HG02981 (cell line): ENCODE measurements at regions not wholly inside any gene's neighbourhood (a gene's known extent, or its start where the extent isn't known, plus 50 kb on each side); places are given as distances from the start of the nearest gene placed in this dataset.

ENCODE experiments used
- ATAC-seq: cut with Tn5 transposase; IDR thresholded peaks from one replicate; pipeline ENCODE4 v1.9.1; 2021; ENCODE audit warnings: mild to moderate bottlenecking, moderate library complexity; ENCODE audit not compliant: unreplicated experiment

DNA sequence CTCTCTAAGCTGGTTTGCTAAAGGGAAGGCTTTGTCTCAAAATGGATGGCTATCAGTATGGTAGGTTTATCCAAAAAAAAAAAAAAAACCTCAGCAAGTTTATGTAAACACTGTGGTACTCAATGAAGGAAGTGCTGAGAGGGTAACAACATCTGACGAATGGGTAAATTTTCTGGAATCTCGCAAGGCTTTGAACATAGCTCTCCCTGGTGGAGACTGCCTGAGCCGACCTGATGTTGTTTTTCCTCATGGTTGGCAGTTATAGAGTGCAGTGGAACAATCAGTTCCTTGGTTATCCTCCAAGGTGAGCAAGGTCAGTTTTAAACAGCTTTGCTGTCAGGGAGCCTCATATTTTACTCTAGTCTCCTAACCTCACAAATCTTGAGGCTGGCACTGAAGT is 94.6 kb downstream of the ZPLD1 start:
- ATAC-seq, result no peak

DNA sequence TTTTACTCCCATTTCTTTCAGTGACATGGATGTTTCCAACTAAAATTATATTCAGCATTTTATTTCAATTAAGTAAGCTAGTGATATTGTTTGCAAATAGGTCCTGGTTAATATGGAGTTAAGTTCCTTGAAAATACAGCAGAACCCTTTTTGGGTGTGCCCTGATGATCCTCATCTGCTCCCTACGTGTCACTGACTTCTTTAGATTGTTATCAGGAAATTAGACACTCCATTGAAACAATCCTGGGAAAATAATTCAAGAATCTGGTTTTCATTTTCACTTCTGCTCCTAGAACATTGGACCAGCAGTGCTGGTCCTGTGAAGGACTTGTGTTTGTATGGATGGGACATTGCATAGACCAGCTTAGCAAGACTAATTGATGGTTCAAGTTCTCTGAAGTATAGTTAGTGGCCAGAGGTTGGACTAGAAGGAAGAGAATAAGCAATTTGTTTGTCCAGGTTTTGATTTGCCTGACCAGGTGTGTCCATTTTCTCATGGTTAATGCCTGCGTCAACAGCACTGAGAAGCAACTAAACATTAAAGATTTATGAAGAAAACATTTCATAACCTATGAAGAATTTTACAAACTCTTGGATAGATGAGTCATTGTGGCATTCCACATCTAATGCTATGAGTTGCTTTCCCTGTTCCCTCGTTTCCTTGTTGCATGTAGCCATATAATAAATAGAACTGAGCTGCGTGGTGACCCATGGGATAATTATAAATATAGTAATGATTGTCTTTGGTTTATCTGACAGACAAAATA is 95.8 kb downstream of the ZPLD1 start:
- no peak for ATAC-seq

DNA sequence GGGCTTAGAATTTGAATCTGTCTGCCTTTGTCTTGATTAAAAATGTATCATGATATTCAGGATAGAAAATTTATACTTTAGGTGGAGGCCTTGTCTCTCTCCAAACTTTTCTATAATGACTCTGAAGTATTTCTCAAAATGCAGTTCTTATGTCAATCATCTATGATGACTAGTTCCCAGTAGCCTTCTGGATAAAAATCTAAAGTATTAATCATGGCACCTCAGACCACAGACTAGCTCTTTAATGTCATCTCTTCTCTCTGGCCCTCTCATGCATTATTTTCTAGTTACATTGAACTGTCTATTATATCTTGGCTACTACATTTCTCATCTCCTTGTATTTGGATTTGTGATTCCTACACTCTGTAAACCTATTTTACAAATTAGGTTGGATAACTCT is 96.9 kb downstream of the ZPLD1 start:
- ATAC-seq, result no peak

DNA sequence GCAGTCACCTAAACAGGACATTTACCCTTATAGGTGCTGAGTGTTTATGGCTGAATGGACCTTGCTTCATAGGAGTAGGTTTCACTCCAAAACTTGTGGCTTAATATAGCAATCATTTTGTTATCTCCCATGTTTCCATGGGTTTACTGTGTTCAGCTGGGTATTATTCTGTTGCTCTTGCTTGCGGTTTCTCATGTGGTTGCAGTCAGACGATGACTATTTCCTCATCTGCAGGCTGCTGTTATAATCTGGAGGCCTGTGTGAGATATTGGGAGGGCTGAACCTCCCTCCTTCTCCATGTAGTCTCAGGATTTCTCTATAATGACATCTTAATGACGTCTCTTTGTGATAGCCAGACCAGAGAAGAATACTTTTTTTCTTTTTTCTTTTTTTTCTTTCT is 98.1 kb downstream of the ZPLD1 start:
- ATAC-seq, result no peak

DNA sequence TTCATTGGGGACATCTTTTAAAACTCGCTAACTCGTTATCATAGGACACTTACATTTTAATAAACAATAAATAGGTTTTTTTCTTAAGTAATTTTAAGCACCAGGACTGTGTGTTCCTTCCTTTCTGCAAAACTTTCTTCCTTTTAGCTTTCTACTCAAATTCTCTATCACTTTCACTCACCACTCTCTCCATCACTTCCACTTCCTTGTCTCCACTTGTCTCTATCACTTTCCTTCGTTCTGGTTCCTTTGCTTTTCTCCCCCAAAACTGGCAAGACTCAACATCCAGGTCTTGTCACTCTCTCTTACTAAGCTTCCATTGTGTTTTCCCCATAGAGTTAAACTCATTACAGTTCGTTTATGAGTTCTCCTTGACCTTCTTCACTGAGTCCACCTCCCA is 99.0 kb downstream of the ZPLD1 start:
- ATAC-seq, result no peak

DNA sequence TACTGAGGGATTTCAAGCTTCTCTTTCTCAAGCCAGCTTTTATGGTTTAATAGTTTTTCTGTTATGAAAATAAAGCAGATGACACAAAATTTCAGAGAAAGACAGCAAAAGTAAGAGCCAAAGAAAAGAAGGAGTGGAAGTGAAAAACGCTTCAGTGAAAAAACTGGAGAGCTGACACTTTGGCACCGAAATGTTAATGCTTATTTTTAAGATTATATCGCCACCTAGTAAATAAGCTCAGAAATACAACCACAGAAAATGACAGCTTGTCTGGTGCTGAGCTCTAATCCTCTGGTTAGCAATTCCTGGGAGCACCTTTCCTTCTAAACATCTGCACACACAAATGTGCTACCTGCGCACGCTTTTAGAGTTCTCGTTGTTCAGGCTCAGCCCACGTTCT is 101.6 kb downstream of the ZPLD1 start:
- ATAC-seq, result no peak

DNA sequence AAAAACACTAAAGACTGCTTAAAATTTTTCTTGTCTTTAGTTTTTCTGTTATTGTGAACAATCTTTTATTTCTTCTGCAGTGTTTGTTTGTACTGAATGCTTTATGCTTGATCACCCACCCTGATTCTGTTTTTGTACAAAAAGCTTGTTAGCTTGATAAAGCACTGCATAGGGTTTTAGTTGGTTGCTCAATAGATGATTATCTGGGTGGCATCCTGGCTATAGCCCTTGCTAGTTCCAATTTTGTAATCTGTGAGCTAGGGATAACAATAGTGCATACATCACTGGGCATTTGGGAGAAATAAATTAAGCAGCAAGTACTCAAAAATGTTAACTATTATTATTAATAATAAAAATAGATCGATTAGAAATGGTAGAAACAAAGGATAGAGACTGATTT is 102.3 kb downstream of the ZPLD1 start:
- ATAC-seq, result no peak

DNA sequence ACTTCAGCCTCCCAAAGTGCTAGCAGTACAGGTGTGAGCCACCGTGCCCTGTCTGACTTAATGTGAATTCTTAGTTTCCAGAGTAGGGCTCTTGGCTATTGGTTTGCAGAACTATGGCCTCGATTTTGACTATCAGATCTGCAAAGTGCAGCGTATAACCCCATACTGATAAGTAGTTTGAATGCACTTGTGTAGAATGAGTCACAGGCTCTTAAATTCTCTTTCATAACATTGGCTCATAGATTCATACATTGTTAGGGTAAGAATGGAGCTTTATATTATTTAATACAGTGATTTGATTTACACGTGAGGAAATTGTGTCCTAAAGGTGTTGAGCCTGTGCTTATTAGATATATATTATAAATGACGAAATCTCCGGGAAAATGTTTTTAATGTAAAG is 109.9 kb downstream of the ZPLD1 start:
- ATAC-seq, result no peak

DNA sequence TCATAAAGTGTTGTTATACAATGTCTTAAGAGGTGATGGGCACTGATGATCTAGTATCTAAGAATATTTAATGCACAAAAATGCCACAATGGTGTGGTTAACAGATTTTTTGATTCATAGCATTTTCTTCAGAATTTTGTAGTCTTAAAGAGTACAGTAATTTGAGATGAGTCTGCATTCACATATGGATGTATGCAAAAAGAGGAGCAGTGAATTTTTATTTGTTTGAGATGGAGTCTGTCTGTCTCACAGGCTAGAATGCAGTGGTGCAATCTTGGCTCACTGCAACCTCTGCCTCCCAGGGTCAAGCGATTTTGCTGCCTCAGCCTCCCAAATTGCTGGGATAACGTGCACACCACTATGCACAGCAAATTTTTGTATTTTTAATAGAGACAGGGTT is 110.5 kb downstream of the ZPLD1 start:
- no peak for ATAC-seq

DNA sequence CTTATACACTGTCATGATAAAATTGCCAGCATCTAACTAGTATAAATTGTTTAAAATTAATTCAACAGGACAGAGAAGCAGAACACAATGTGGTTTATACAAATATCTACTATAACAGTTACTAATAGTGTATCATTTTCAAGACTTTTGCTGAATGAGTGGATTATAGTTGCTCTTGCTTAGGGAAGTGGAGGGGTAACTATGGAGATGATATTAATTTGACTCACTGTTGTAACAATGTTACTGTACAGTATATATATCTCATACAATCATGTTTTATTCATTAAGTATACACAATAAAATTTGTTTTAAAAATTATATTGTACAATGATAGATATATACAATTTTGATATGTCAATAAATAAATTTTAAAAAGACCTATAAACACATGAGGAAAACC is 119.1 kb downstream of the ZPLD1 start:
- no peak for ATAC-seq

DNA sequence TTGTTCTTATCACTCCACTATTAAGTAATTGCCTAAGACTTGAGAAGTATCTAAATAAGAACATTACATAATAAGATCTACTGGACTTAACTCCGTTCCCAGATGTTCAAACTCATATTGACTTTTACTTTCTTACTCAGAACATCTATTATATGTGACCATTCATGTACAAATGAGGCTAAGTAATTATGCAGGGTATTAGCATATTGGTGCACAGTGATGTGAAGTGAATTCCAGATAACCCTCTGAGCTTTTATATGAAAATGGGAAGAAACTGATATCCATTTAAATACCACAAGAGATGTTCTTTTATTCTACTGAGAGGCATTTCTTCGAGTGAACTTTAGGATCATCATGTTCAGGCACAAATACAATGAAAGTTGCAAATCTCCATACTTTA is 135.7 kb downstream of the ZPLD1 start:
- ATAC-seq, result no peak

DNA sequence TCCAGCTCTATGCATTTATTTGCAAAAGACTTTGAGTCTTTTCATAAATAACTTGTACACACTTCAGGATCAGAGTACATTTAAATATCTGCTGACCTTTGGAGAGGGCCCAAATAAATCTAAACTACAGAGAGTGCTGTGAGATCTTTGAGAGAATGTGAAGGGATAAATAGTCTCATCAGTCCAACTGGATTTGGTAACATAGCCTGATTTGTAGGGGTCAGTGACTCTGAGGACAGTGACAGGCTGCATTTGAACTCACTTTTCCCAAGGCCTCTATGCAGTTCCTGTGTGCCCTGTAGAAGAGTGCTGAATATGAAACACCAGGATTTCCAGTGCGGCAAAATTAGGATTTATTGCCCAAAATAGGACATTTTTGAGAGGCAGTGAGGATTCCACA is 136.2 kb downstream of the ZPLD1 start:
- ATAC-seq, result no peak

DNA sequence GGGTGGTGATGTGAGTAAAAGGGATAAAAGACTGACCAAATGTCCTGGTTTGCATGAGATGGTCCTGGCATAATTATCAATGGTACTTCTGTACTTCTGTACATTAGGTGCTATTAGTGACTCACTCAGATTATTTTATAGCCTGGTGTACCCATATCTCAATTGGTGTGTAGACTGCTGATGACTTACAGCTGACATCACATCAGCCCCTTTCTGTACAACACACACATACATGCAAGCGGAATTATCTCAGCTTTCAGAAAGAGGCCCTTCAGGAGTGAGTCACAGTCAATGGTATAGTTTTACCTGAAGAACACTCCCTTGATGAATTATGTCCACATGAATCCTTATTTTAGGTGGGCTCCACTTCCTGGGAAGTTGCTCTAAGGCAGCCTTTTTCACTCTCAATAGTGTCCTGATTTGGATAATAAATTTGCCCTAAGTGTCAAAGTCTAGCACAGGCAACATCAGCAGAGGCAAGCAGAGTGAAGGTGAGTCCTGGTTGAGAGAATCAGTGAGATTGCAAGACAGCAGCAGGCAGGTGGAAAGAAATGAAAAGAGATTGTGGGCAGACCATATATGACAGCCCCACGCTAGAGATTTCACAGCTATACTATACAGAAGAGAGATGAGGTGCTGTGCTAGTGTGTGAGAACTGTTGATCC is 137.0 kb downstream of the ZPLD1 start:
- ATAC-seq, result no peak

DNA sequence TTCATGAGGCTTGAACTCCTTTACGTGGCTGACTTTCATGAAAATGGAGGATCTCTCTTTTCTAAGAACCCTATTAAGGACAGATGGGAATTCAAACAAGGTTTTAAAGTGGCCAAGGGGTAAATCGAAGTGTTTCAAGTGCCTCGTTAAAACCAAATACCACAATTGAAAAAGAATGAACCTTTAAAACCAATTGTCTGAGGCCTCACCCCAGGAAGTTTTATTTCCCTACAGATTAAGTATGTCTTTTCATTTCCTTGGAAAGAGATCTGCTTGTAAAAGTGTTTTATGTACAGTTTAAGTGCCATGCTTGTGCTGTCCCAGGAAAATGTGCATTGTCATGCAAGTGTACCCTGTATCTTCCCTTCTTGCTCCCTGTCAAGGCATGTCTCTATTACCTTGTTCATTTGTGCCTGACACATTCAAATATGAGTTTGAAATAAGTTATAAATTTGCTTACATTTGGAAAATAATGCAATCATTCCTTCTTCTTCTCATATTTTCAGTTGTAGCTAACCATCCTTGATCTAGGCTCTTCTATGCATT is 138.7 kb downstream of the ZPLD1 start:
- no peak for ATAC-seq

DNA sequence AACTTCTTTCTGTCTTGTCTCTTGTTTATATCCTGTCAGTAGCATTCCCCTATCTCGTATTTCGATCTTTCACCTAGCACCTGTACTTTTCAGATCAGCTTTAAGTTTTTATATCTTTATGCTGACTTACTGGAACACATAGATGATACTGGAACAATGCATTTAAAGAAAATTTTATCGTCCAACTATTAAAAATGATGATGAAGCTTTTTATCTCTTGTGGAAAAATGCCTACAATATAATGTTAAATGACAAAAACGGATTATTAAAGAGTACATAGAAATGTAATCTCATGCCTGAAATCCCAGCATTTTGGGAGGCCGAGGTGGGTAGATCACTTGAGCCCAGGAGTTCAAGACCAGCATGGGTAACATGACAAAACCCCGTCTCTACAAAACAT is 139.5 kb downstream of the ZPLD1 start:
- ATAC-seq, result no peak

DNA sequence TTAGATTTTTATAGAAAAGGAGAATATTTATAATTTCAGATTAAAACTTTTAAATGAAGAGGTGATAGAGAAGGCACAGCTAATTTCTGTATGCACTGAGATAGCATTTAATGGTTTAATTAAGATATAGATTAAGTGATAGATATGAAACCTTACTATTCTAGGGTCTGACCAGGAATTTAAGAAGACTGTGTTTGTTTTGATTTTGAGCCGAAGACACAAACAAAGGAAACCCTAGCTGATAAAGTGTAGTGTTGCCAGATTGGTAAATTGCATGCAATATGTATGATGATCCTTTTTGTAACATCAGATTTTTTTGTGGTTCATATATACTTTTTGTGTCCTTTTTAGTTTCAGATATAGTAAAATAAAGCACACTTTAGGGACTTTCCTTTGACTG is 141.8 kb downstream of the ZPLD1 start:
- no peak for ATAC-seq

DNA sequence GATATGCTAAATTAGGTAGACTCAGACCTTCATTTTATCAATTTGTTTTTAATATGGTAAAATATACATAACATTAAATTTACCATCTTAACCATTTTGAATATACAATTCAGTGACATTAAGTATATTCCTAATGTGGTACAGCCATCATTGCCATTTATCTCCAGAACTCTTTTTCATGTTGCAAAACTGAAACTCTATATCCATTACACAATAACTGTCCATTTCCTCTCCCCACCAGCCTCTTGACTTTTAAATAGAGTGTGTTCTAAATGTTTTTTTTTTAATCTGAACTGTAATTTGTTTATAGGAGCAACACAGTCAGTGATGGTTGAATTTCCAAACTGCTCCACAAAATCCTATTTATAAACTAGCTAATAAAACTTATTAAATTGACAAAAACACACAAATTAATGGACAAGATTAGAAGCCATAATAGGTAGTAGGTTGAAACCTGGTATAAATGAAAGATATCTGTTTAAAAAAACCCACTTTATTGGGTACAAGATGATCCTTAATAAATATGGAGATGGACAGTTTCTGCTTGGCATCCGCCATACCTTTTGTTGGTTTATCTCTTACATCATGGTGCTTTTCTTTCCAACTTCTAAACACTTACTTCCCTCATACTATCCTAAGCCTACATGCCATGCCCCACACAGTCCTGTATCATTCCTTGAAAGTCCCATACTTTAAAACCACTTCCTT is 142.4 kb downstream of the ZPLD1 start:
- ATAC-seq, result no peak

DNA sequence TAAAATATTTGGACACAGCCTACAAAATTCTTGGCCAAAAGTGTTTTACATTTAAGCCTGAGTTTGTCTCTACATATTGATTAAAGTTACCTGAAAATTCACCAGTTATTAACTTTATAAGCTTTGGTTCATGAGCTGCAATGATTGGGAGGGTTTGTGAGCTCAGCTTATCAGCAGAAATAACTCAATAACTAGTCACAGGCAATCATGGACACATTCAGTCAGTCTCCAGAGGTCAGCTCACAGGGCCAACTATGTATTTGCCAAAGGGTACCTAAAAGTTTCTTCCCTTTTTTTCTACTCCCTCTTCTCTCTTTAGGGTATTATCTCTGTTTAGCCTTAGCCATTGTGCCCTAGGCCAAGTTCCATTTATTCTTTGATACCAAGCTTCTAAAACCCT is 145.9 kb downstream of the ZPLD1 start:
- ATAC-seq, result no peak

DNA sequence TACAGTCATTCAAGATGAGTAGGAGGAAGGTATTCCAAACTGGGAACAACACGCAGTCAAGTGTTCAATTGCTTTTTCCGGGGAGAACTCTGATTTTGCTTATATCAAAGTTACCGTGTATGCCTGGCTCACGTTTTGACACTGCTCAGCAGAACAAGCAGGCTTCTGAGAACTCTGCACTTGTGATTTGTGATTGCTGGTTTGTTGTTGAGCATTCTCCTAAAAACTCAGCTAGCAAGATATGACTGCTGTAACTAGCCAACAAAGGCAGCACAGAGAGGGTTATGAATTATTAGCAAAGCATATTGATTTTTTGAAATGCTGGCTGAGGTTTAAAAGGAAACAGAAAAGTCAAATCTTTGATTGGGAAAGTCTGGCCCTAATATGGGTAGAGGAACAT is 151.7 kb downstream of the ZPLD1 start:
- no peak for ATAC-seq

DNA sequence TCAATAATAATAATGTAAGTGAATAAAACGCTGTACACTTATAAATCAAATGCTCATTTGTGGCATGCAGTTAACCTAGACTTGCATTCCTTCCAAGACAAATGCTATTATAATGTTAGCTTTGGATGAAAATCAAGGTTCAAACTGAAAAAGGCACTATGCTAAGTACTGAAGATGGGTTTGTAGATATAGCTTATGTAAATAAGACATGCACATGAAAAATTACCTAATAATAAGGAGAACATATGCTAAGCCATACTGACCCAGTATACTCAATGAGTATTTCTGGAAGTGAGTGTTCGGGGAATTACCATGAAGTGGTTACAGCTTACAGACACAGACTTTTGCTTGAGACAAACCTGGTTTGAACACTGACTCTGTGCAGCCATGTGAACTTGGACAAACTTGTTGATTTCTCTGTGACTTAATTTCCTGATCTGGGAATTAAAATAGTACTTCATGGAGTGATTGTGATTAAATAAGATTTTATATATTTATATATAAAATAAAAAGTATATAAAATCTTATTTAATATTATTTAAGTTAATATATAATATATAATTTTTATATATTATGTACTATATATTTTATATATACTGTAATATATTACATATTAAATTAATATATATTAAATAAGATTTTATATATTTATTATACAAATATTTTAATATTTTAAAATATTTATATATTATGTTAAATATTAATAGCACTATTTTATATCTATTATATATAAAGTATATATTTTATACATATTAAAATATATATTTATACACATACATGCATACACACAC is 159.2 kb downstream of the ZPLD1 start:
- no peak for ATAC-seq

DNA sequence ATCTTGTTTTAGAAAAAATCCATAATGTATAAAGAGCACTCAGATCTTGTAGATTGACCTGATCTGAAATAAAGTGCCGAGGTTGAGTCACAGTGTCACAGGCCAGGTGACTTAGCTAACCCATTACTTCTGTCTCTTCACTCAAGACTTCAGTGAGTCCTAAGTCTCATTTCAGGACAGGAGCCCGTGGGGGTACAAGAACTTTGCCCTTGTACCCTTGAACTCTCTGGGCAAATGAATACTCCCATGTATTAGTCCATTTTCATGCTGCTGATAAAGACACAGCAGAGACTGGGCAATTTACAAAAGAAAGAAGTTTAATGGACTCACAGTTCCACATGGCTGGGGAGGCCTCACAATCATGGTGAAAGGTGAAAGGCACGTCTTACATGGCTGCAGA is 160.2 kb downstream of the ZPLD1 start:
- ATAC-seq, result no peak
